DOHH2 (cell line): ENCODE measurements at regions not wholly inside any gene's neighbourhood (a gene's known extent, or its start where the extent isn't known, plus 50 kb on each side); places are given as distances from the start of the nearest gene placed in this dataset.
A peak's percentile ranks its signal among the peaks of the same experiment; 100 is the strongest.

ENCODE experiments used
- H3F3A ChIP-seq: fragments of 200-600 bp; sonication (generic), shearing (Covaris generic); 2 replicates; pipeline ENCODE4 v1.6.0; 2016; ENCODE audit warnings: antibody characterized with exemption, mild to moderate bottlenecking; ENCODE audit not compliant: control insufficient read depth, insufficient read depth
- H3K27ac ChIP-seq: fragments of 200-600 bp; sonication (generic); 2 replicates; pipeline ENCODE4 v1.5.1; 2014; ENCODE audit warnings: low read depth, mild to moderate bottlenecking, low read length, moderate library complexity
- H3K27me3 ChIP-seq: fragments of 200-600 bp; sonication (generic); 2 replicates; pipeline ENCODE4 v1.6.1; 2014; ENCODE audit warnings: mild to moderate bottlenecking, low read length, mixed read lengths; ENCODE audit not compliant: control insufficient read depth
- H3K36me3 ChIP-seq: fragments of 200-600 bp; sonication (generic); 2 replicates; pipeline ENCODE4 v1.6.1; 2014; ENCODE audit warnings: mild to moderate bottlenecking, low read length, moderate library complexity, mixed read lengths; ENCODE audit not compliant: control insufficient read depth
- H3K4me1 ChIP-seq: fragments of 200-600 bp; sonication (generic); 2 replicates; pipeline ENCODE4 v1.6.1; 2014; ENCODE audit warnings: mild to moderate bottlenecking, low read length, mixed read lengths; ENCODE audit not compliant: control insufficient read depth
- H3K4me2 ChIP-seq: fragments of 200-600 bp; sonication (generic); 2 replicates; pipeline ENCODE4 v1.6.0; 2014; ENCODE audit warnings: mild to moderate bottlenecking, low read length, moderate library complexity
- H3K4me3 ChIP-seq: fragments of 200-600 bp; sonication (generic); 2 replicates; pipeline ENCODE4 v1.5.1; 2014; ENCODE audit warnings: mild to moderate bottlenecking, low read length, mixed read lengths
- H3K79me2 ChIP-seq: fragments of 200-600 bp; sonication (generic); 2 replicates; pipeline ENCODE4 v1.6.1; 2014; ENCODE audit warnings: mild to moderate bottlenecking, low read length, mixed read lengths; ENCODE audit not compliant: control insufficient read depth
- H3K9me2 ChIP-seq: fragments of 200-600 bp; sonication (generic); replicated peaks from 2 replicates; pipeline ENCODE4 v1.6.1; 2014; ENCODE audit warnings: mild to moderate bottlenecking, low read length, mixed read lengths; ENCODE audit not compliant: control insufficient read depth
- H3K9me3 ChIP-seq: fragments of 200-600 bp; sonication (generic); 2 replicates; pipeline ENCODE4 v1.6.1; 2014; ENCODE audit warnings: antibody characterized with exemption, low read length, mixed read lengths; ENCODE audit not compliant: control insufficient read depth, insufficient read depth
- H4K20me1 ChIP-seq: fragments of 200-600 bp; sonication (generic); 2 replicates; pipeline ENCODE4 v1.6.0; 2014; ENCODE audit warnings: low read depth, mild to moderate bottlenecking, antibody characterized with exemption, low read length, moderate library complexity; ENCODE audit not compliant: control insufficient read depth, insufficient read depth
- CTCF ChIP-seq: fragments of 200-600 bp; sonication (generic); IDR thresholded peaks from one replicate; pipeline ENCODE4 v1.5.1; 2014; ENCODE audit warnings: antibody characterized with exemption, mild to moderate bottlenecking, low read depth, low read length; ENCODE audit not compliant: poor library complexity, severe bottlenecking
- EZH2phosphoT487 ChIP-seq: fragments of 200-600 bp; sonication (generic); IDR thresholded peaks from 2 replicates; pipeline ENCODE4 v1.6.1; 2017; ENCODE audit warnings: borderline replicate concordance, mild to moderate bottlenecking, antibody characterized with exemption, low read length, moderate library complexity, mixed read lengths

- no peaks in the 10 kb centered on the region for H3K27me3 ChIP-seq
- H3K9me2 ChIP-seq: no peaks in the 10 kb centered on the region
- no peak overlapping the region for H3K27ac ChIP-seq
- no peaks in the 10 kb centered on the region for H3F3A ChIP-seq
- TF ChIP-seq CTCF (no peak), EZH2phosphoT487 (no peak)
- H3K4me2 ChIP-seq: no peak overlapping the region
- no peaks in the 10 kb centered on the region for H3K4me1 ChIP-seq
- no peaks in the 10 kb centered on the region for H3K9me3 ChIP-seq
- no peaks in the 10 kb centered on the region for H3K79me2 ChIP-seq
- no peak overlapping the region for H3K4me3 ChIP-seq
- H3K36me3 ChIP-seq: no peaks in the 10 kb centered on the region
- H4K20me1 ChIP-seq: no peaks in the 10 kb centered on the region
These were observed 950.6 kb downstream of the TBC1D32 start for GRCh38 chr6:120383681-120384080.

GRCh38 chr6:120378582-120379220 lies 955.6 kb downstream of the TBC1D32 start:
- no peaks in the 10 kb centered on the region for H3K36me3 ChIP-seq
- no peaks in the 10 kb centered on the region for H4K20me1 ChIP-seq
- H3F3A ChIP-seq: no peaks in the 10 kb centered on the region
- H3K4me2 ChIP-seq: no peak overlapping the region
- H3K4me3 ChIP-seq: no peak overlapping the region
- H3K4me1 ChIP-seq: no peaks in the 10 kb centered on the region
- no peaks in the 10 kb centered on the region for H3K9me3 ChIP-seq
- no peaks in the 10 kb centered on the region for H3K27me3 ChIP-seq
- H3K9me2 ChIP-seq: no peaks in the 10 kb centered on the region
- TF ChIP-seq CTCF (peak; percentile 85), EZH2phosphoT487 (no peak)
- no peak overlapping the region for H3K27ac ChIP-seq
- no peaks in the 10 kb centered on the region for H3K79me2 ChIP-seq

GRCh38 chr6:120373185-120373584 lies 961.1 kb downstream of the TBC1D32 start:
- Histone ChIP-seq H3K27ac (no peak overlapping the region), H3K9me2 (no peaks in the 10 kb centered on the region), H3K4me2 (no peak overlapping the region), H3K79me2 (no peaks in the 10 kb centered on the region), H3K27me3 (no peaks in the 10 kb centered on the region), H3K4me1 (no peaks in the 10 kb centered on the region), H3F3A (no peaks in the 10 kb centered on the region), H3K36me3 (no peaks in the 10 kb centered on the region), H3K9me3 (no peaks in the 10 kb centered on the region), H3K4me3 (no peak overlapping the region), H4K20me1 (no peaks in the 10 kb centered on the region)
- TF ChIP-seq CTCF (no peak), EZH2phosphoT487 (no peak)
